ENCODE measurements at regions not wholly inside any gene's neighbourhood (a gene's known extent, or its start where the extent isn't known, plus 50 kb on each side); places are given as distances from the start of the nearest gene placed in this dataset.
A peak's percentile ranks its signal among the peaks of the same experiment; 100 is the strongest.

GRCh38 chr7:118734541-118734940, 510.0 kb downstream of the ANKRD7 start:
- DNase-seq = no peak
- no peaks in the 10 kb centered on the region for H3K9me3 ChIP-seq (ENCODE audit: control insufficient read depth, low read depth, low read length)
- no peaks in the 10 kb centered on the region for H3K36me3 ChIP-seq (ENCODE audit: control insufficient read depth, insufficient read depth, low read length)
- H3K27me3 ChIP-seq (ENCODE audit: control insufficient read depth, insufficient read depth, low read length) = no peaks in the 10 kb centered on the region
- H3K27ac ChIP-seq (ENCODE audit: low read length) = no peak overlapping the region
- H3K4me3 ChIP-seq (ENCODE audit: low read length) = no peak overlapping the region
- WGBS (ENCODE audit: insufficient coverage, low lambda C conversion rate) = 80% methylated on average over 1 of the region's 2 CpGs
- no peaks in the 10 kb centered on the region for H3K4me1 ChIP-seq (ENCODE audit: control insufficient read depth, insufficient read depth, low read length)

- Histone ChIP-seq H3K9me3 (ENCODE audit: control insufficient read depth, low read depth, low read length) (no peaks in the 10 kb centered on the region), H3K27ac (ENCODE audit: low read length) (no peak overlapping the region), H3K27me3 (ENCODE audit: control insufficient read depth, insufficient read depth, low read length) (no peaks in the 10 kb centered on the region), H3K4me3 (ENCODE audit: low read length) (no peak overlapping the region), H3K4me1 (ENCODE audit: control insufficient read depth, insufficient read depth, low read length) (no peaks in the 10 kb centered on the region), H3K36me3 (ENCODE audit: control insufficient read depth, insufficient read depth, low read length) (no peaks in the 10 kb centered on the region)
- DNase-seq = peak in 1 of 2 donors; percentile 4
These were observed 510.9 kb downstream of the ANKRD7 start for GRCh38 chr7:118735441-118735840.

- Histone ChIP-seq H3K36me3 (ENCODE audit: control insufficient read depth, insufficient read depth, low read length) (no peaks in the 10 kb centered on the region), H3K4me1 (ENCODE audit: control insufficient read depth, insufficient read depth, low read length) (no peaks in the 10 kb centered on the region), H3K4me3 (ENCODE audit: low read length) (no peak overlapping the region), H3K9me3 (ENCODE audit: control insufficient read depth, low read depth, low read length) (no peaks in the 10 kb centered on the region), H3K27ac (ENCODE audit: low read length) (no peak overlapping the region), H3K27me3 (ENCODE audit: control insufficient read depth, insufficient read depth, low read length) (no peaks in the 10 kb centered on the region)
- DNase-seq = no peak
- 81% methylated on average over 3 of the region's 4 CpGs for WGBS (ENCODE audit: insufficient coverage, low lambda C conversion rate)
These were observed 513.4 kb downstream of the ANKRD7 start for GRCh38 chr7:118737935-118738334.

GRCh38 chr7:118745927-118746326, 521.4 kb downstream of the ANKRD7 start:
- Histone ChIP-seq H3K27ac (ENCODE audit: low read length) (no peak overlapping the region), H3K27me3 (ENCODE audit: control insufficient read depth, insufficient read depth, low read length) (no peaks in the 10 kb centered on the region), H3K4me1 (ENCODE audit: control insufficient read depth, insufficient read depth, low read length) (no peaks in the 10 kb centered on the region), H3K9me3 (ENCODE audit: control insufficient read depth, low read depth, low read length) (no peaks in the 10 kb centered on the region), H3K4me3 (ENCODE audit: low read length) (no peak overlapping the region), H3K36me3 (ENCODE audit: control insufficient read depth, insufficient read depth, low read length) (no peaks in the 10 kb centered on the region)
- no CpG with 5 or more reads among the region's 1 CpG for WGBS (ENCODE audit: insufficient coverage, low lambda C conversion rate)
- DNase-seq = no peak

GRCh38 chr7:118747473-118747872, 523.0 kb downstream of the ANKRD7 start:
- no peak for DNase-seq
- no peak overlapping the region for H3K27ac ChIP-seq (ENCODE audit: low read length)
- H3K4me3 ChIP-seq (ENCODE audit: low read length) = no peak overlapping the region
- H3K4me1 ChIP-seq (ENCODE audit: control insufficient read depth, insufficient read depth, low read length) = no peaks in the 10 kb centered on the region
- no peaks in the 10 kb centered on the region for H3K36me3 ChIP-seq (ENCODE audit: control insufficient read depth, insufficient read depth, low read length)
- no peaks in the 10 kb centered on the region for H3K27me3 ChIP-seq (ENCODE audit: control insufficient read depth, insufficient read depth, low read length)
- H3K9me3 ChIP-seq (ENCODE audit: control insufficient read depth, low read depth, low read length) = no peaks in the 10 kb centered on the region

- DNase-seq = no peak
- H3K27ac ChIP-seq (ENCODE audit: low read length) = no peak overlapping the region
- no peaks in the 10 kb centered on the region for H3K27me3 ChIP-seq (ENCODE audit: control insufficient read depth, insufficient read depth, low read length)
- 80% methylated on average over 1 of the region's 1 CpG for WGBS (ENCODE audit: insufficient coverage, low lambda C conversion rate)
- H3K9me3 ChIP-seq (ENCODE audit: control insufficient read depth, low read depth, low read length) = no peaks in the 10 kb centered on the region
- no peaks in the 10 kb centered on the region for H3K4me1 ChIP-seq (ENCODE audit: control insufficient read depth, insufficient read depth, low read length)
- no peaks in the 10 kb centered on the region for H3K36me3 ChIP-seq (ENCODE audit: control insufficient read depth, insufficient read depth, low read length)
- H3K4me3 ChIP-seq (ENCODE audit: low read length) = no peak overlapping the region
These were observed 529.0 kb downstream of the ANKRD7 start for GRCh38 chr7:118753479-118753878.

GRCh38 chr7:118754608-118755007, 530.1 kb downstream of the ANKRD7 start:
- Histone ChIP-seq H3K4me3 (ENCODE audit: low read length) (no peak overlapping the region), H3K9me3 (ENCODE audit: control insufficient read depth, low read depth, low read length) (no peaks in the 10 kb centered on the region), H3K27ac (ENCODE audit: low read length) (no peak overlapping the region), H3K27me3 (ENCODE audit: control insufficient read depth, insufficient read depth, low read length) (no peaks in the 10 kb centered on the region), H3K36me3 (ENCODE audit: control insufficient read depth, insufficient read depth, low read length) (no peaks in the 10 kb centered on the region), H3K4me1 (ENCODE audit: control insufficient read depth, insufficient read depth, low read length) (no peaks in the 10 kb centered on the region)
- no CpG with 5 or more reads among the region's 3 CpGs for WGBS (ENCODE audit: insufficient coverage, low lambda C conversion rate)
- no peak for DNase-seq

- H3K36me3 ChIP-seq (ENCODE audit: control insufficient read depth, insufficient read depth, low read length) = no peaks in the 10 kb centered on the region
- no peak overlapping the region for H3K4me3 ChIP-seq (ENCODE audit: low read length)
- H3K4me1 ChIP-seq (ENCODE audit: control insufficient read depth, insufficient read depth, low read length) = no peaks in the 10 kb centered on the region
- no peak for DNase-seq
- H3K27me3 ChIP-seq (ENCODE audit: control insufficient read depth, insufficient read depth, low read length) = no peaks in the 10 kb centered on the region
- WGBS (ENCODE audit: insufficient coverage, low lambda C conversion rate) = 83% methylated on average over 1 of the region's 3 CpGs
- no peaks in the 10 kb centered on the region for H3K9me3 ChIP-seq (ENCODE audit: control insufficient read depth, low read depth, low read length)
- no peak overlapping the region for H3K27ac ChIP-seq (ENCODE audit: low read length)
These were observed 530.6 kb downstream of the ANKRD7 start for GRCh38 chr7:118755067-118755625.

- Histone ChIP-seq H3K27ac (ENCODE audit: low read length) (no peak overlapping the region), H3K9me3 (ENCODE audit: control insufficient read depth, low read depth, low read length) (no peaks in the 10 kb centered on the region), H3K4me1 (ENCODE audit: control insufficient read depth, insufficient read depth, low read length) (no peaks in the 10 kb centered on the region), H3K27me3 (ENCODE audit: control insufficient read depth, insufficient read depth, low read length) (no peaks in the 10 kb centered on the region), H3K4me3 (ENCODE audit: low read length) (no peak overlapping the region), H3K36me3 (ENCODE audit: control insufficient read depth, insufficient read depth, low read length) (no peaks in the 10 kb centered on the region)
- 80% methylated on average over 1 of the region's 3 CpGs for whole genome bisulfite sequencing (ENCODE audit: insufficient coverage, low lambda C conversion rate)
- DNase-seq = no peak
These were observed 532.6 kb downstream of the ANKRD7 start for GRCh38 chr7:118757066-118757465.

GRCh38 chr7:118758582-118758981, 534.1 kb downstream of the ANKRD7 start:
- no peak overlapping the region for H3K27ac ChIP-seq (ENCODE audit: low read length)
- H3K4me3 ChIP-seq (ENCODE audit: low read length) = no peak overlapping the region
- H3K27me3 ChIP-seq (ENCODE audit: control insufficient read depth, insufficient read depth, low read length) = no peaks in the 10 kb centered on the region
- DNase-seq = no peak
- H3K4me1 ChIP-seq (ENCODE audit: control insufficient read depth, insufficient read depth, low read length) = no peaks in the 10 kb centered on the region
- no peaks in the 10 kb centered on the region for H3K36me3 ChIP-seq (ENCODE audit: control insufficient read depth, insufficient read depth, low read length)
- H3K9me3 ChIP-seq (ENCODE audit: control insufficient read depth, low read depth, low read length) = no peaks in the 10 kb centered on the region

- Histone ChIP-seq H3K27me3 (ENCODE audit: control insufficient read depth, insufficient read depth, low read length) (no peaks in the 10 kb centered on the region), H3K4me1 (ENCODE audit: control insufficient read depth, insufficient read depth, low read length) (no peaks in the 10 kb centered on the region), H3K36me3 (ENCODE audit: control insufficient read depth, insufficient read depth, low read length) (no peaks in the 10 kb centered on the region), H3K27ac (ENCODE audit: low read length) (no peak overlapping the region), H3K4me3 (ENCODE audit: low read length) (no peak overlapping the region), H3K9me3 (ENCODE audit: control insufficient read depth, low read depth, low read length) (no peaks in the 10 kb centered on the region)
- no peak for DNase-seq
These were observed 535.4 kb downstream of the ANKRD7 start for GRCh38 chr7:118759921-118760320.

Data from large intestine (tissue), 3 donors.